NCI-H460 (cell line): ENCODE measurements at regions not wholly inside any gene's neighbourhood (a gene's known extent, or its start where the extent isn't known, plus 50 kb on each side); places are given as distances from the start of the nearest gene placed in this dataset.

ENCODE experiments used
- DNase-seq: peaks from one replicate; pipeline ENCODE4 v3.0.0-alpha.2; 2016; ENCODE audit warnings: low read depth; ENCODE audit errors: extremely low read depth

GRCh38 chr15:29959384-29960137 lies 123.2 kb upstream of the GOLGA8J start:
- DNase-seq: no peak

GRCh38 chr15:29952225-29952624 lies 130.0 kb upstream of the TJP1 start:
- no peak for DNase-seq

GRCh38 chr15:29945943-29946596 lies 123.8 kb upstream of the TJP1 start:
- no peak for DNase-seq

- DNase-seq: no peak
These were observed 122.7 kb upstream of the TJP1 start for GRCh38 chr15:29944925-29945324.

- no peak for DNase-seq
These were observed 120.3 kb upstream of the TJP1 start for GRCh38 chr15:29942548-29942947.

- DNase-seq: no peak
These were observed 119.9 kb upstream of the TJP1 start for GRCh38 chr15:29942143-29942542.

- DNase-seq: no peak
These were observed 117.1 kb upstream of the TJP1 start for GRCh38 chr15:29939404-29939803.

- DNase-seq: no peak
These were observed 116.4 kb upstream of the TJP1 start for GRCh38 chr15:29938361-29939335.

- DNase-seq: no peak
These were observed 115.7 kb upstream of the TJP1 start for GRCh38 chr15:29937956-29938355.

GRCh38 chr15:29936353-29937049 lies 114.2 kb upstream of the TJP1 start:
- no peak for DNase-seq

- DNase-seq: no peak
These were observed 113.2 kb upstream of the TJP1 start for GRCh38 chr15:29935296-29936004.

- DNase-seq: peak; percentile 57
These were observed 112.0 kb upstream of the TJP1 start for GRCh38 chr15:29934251-29934650.

GRCh38 chr15:29933042-29933803 lies 111.0 kb upstream of the TJP1 start:
- DNase-seq: no peak

- DNase-seq: no peak
These were observed 103.8 kb upstream of the TJP1 start for GRCh38 chr15:29926083-29926388.

GRCh38 chr15:29925227-29926082 lies 103.2 kb upstream of the TJP1 start:
- peak; percentile 58 for DNase-seq

GRCh38 chr15:29924750-29925149 lies 102.5 kb upstream of the TJP1 start:
- no peak for DNase-seq

GRCh38 chr15:29922191-29922590 lies 99.9 kb upstream of the TJP1 start:
- no peak for DNase-seq

- DNase-seq: no peak
These were observed 98.9 kb upstream of the TJP1 start for GRCh38 chr15:29921130-29921601.
